GM12892 (cell line): ENCODE measurements at regions not wholly inside any gene's neighbourhood (a gene's known extent, or its start where the extent isn't known, plus 50 kb on each side); places are given as distances from the start of the nearest gene placed in this dataset.

Experiments used
- DNase-seq: peaks from one replicate; pipeline ENCODE4 v3.0.0; 2011; ENCODE audit not compliant: insufficient read length
- FAIRE-seq: peaks from 2 replicates; lab custom pipeline; 2011; peaks lifted over from hg19 to GRCh38; lab: Jason Lieb, UNC
- POLR2A ChIP-seq: IDR thresholded peaks from 2 replicates; pipeline ENCODE4 v1.6.1; 2011; ENCODE audit warnings: low read depth, low read length, control low read depth
- POLR2AphosphoS5 ChIP-seq: IDR thresholded peaks from 2 replicates; pipeline ENCODE4 v1.6.1; 2011; ENCODE audit warnings: low read depth, low read length, control low read depth
- TAF1 ChIP-seq: IDR thresholded peaks from 2 replicates; pipeline ENCODE4 v1.6.1; 2011; ENCODE audit warnings: low read depth, mild to moderate bottlenecking, control low read depth, low read length, borderline replicate concordance

- TF ChIP-seq POLR2AphosphoS5 (no peak), POLR2A (no peak), TAF1 (no peak)
- FAIRE-seq (no peak), DNase-seq (no peak)
Observed at GRCh38 chr3:111434941-111435622, 106.9 kb upstream of the CD96 start.

- no peak for DNase-seq
- FAIRE-seq, result no peak
- no peak for TF ChIP-seq POLR2AphosphoS5
- no peak for TF ChIP-seq TAF1
- no peak for TF ChIP-seq POLR2A
Observed at GRCh38 chr3:111438283-111438682, 103.7 kb upstream of the CD96 start.

GRCh38 chr3:111454551-111454950 is 87.4 kb upstream of the CD96 start:
- FAIRE-seq, result no peak
- TF ChIP-seq POLR2AphosphoS5, result no peak
- TF ChIP-seq POLR2A, result no peak
- no peak for TF ChIP-seq TAF1
- DNase-seq, result no peak

- no peak for DNase-seq
- FAIRE-seq, result no peak
- no peak for TF ChIP-seq TAF1
- no peak for TF ChIP-seq POLR2AphosphoS5
- no peak for TF ChIP-seq POLR2A
Observed at GRCh38 chr3:111465081-111465670, 76.8 kb upstream of the CD96 start.

- TF ChIP-seq POLR2AphosphoS5 (no peak), TAF1 (no peak), POLR2A (no peak)
- no peak for FAIRE-seq
Observed at GRCh38 chr3:111470032-111470431, 72.0 kb upstream of the CD96 start.

GRCh38 chr3:111471831-111472230 is 70.2 kb upstream of the CD96 start:
- TF ChIP-seq POLR2A (no peak), TAF1 (no peak), POLR2AphosphoS5 (no peak)
- no peak for DNase-seq
- no peak for FAIRE-seq

More at GRCh38 chr3:111470032-111470431, 72.0 kb upstream of the CD96 start:
- DNase-seq, result no peak

GRCh38 chr3:111472556-111472955 is 69.4 kb upstream of the CD96 start:
- FAIRE-seq (no peak), DNase-seq (no peak)
- TF ChIP-seq POLR2AphosphoS5 (no peak), POLR2A (no peak), TAF1 (no peak)

- TF ChIP-seq TAF1 (no peak), POLR2AphosphoS5 (no peak), POLR2A (no peak)
- DNase-seq, result no peak
- FAIRE-seq, result no peak
Observed at GRCh38 chr3:111473550-111473949, 68.4 kb upstream of the CD96 start.

- no peak for FAIRE-seq
- no peak for DNase-seq
- no peak for TF ChIP-seq POLR2A
Observed at GRCh38 chr3:111476701-111477100, 65.3 kb upstream of the CD96 start.

GRCh38 chr3:111480091-111480490 is 61.9 kb upstream of the CD96 start:
- DNase-seq (no peak), FAIRE-seq (no peak)
- TF ChIP-seq POLR2A, result no peak
- TF ChIP-seq POLR2AphosphoS5, result no peak
- no peak for TF ChIP-seq TAF1

GRCh38 chr3:111481551-111481950 is 60.4 kb upstream of the CD96 start:
- TF ChIP-seq TAF1 (no peak), POLR2AphosphoS5 (no peak), POLR2A (no peak)
- FAIRE-seq, result no peak
- DNase-seq, result no peak

GRCh38 chr3:111482574-111482973 is 59.4 kb upstream of the CD96 start:
- FAIRE-seq, result no peak
- TF ChIP-seq TAF1 (no peak), POLR2AphosphoS5 (no peak), POLR2A (no peak)
- DNase-seq, result no peak

GRCh38 chr3:111485086-111485485 is 56.9 kb upstream of the CD96 start:
- TF ChIP-seq TAF1, result no peak
- TF ChIP-seq POLR2A, result no peak
- no peak for TF ChIP-seq POLR2AphosphoS5
- no peak for FAIRE-seq
- DNase-seq, result no peak
